Fibroblast of villous mesenchyme (primary cell): ENCODE measurements at regions not wholly inside any gene's neighbourhood (a gene's known extent, or its start where the extent isn't known, plus 50 kb on each side); places are given as distances from the start of the nearest gene placed in this dataset.

Source experiments
- DNase-seq: peaks from one replicate; pipeline ENCODE4 v3.0.0-alpha.2; 2010; ENCODE audit warnings: low read depth
- H3K4me3 ChIP-seq: 2 replicates; pipeline ENCODE4 v1.5.1; 2011; ENCODE audit warnings: low read depth, mild to moderate bottlenecking, low read length
- CTCF ChIP-seq: IDR thresholded peaks from 2 replicates; pipeline ENCODE4 v1.5.1; 2012; ENCODE audit warnings: low read depth, mild to moderate bottlenecking, low read length; ENCODE audit not compliant: insufficient read depth

GRCh38 chr14:94940263-94940993, 170.5 kb upstream of the GSC start:
- TF ChIP-seq CTCF: no peak
- no peak overlapping the region for H3K4me3 ChIP-seq
- no peak for DNase-seq

DNA sequence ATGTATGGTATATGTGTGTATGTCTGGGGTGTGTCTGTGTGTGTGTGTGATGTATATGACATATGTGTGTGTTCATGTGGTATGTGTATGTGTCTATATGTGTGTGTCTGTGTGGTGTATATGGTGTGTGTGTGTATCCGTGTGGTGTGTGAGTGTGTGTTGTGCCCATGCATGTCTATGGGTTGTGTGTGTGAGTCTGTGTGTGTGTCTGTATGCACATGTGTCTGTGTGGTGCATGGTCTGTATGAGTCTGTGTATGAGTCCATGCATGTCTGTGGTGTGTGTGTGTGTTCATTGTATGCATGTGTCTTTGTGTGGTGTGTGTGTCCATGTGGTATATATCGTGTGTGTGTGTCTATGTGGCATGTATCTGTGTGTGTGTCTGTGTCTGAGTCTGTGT, 168.1 kb upstream of the GSC start:
- no peak overlapping the region for H3K4me3 ChIP-seq
- DNase-seq: no peak
- no peak for TF ChIP-seq CTCF

GRCh38 chr14:94936901-94937685, 167.2 kb upstream of the GSC start:
- no peak for DNase-seq
- no peak for TF ChIP-seq CTCF

DNA sequence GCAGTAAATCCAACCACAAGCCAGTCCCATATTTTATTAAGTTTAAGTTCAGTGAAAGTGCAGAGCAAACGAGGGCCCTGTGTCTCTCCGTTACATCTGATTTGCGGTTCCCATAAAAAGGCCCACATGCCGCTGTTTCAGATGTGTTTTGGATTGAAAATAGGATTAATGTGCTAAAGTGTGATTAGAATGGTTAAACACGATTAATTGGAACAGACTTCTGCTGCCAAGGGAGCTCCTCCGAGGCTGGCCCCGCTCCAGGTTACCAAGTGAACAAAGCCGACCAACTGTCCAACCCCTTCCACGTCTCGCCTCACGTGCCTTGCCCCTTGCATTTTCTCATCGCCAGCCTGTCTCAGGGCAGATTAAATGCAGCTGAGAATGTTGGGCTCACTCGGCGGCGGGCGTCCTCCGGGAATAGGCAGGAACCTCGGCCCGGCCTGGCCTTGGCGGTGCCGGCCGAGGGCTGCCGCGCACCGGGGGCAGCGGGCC, 166.5 kb upstream of the GSC start:
- H3K4me3 ChIP-seq: no peak overlapping the region
- peak; percentile 14 for DNase-seq
- no peak for TF ChIP-seq CTCF

More at GRCh38 chr14:94936901-94937685, 167.2 kb upstream of the GSC start:
- H3K4me3 ChIP-seq: no peak overlapping the region

- no peak for TF ChIP-seq CTCF
- DNase-seq: no peak
- no peak overlapping the region for H3K4me3 ChIP-seq
Observed at GRCh38 chr14:94935706-94936300, 165.9 kb upstream of the GSC start.

- TF ChIP-seq CTCF: no peak
- DNase-seq: no peak
- no peak overlapping the region for H3K4me3 ChIP-seq
Observed at GRCh38 chr14:94934276-94934810, 164.4 kb upstream of the GSC start.
